NOMO-1 (cell line): ENCODE measurements at regions not wholly inside any gene's neighbourhood (a gene's known extent, or its start where the extent isn't known, plus 50 kb on each side); places are given as distances from the start of the nearest gene placed in this dataset.

ENCODE experiments used
- DNase-seq, 2 experiments: peaks; one replicate each; lab custom pipeline; 2025; ENCODE audit not compliant: unreplicated experiment in 2 of 2; lab: John Stamatoyannopoulos, UW

- no peak for DNase-seq
Observed at GRCh38 chr14:89613260-89614008, 196.4 kb upstream of the FOXN3 start.

GRCh38 chr14:89609500-89610100 is 192.6 kb upstream of the FOXN3 start:
- no peak for DNase-seq

- DNase-seq: no peak
Observed at GRCh38 chr14:89607453-89607852, 190.4 kb upstream of the FOXN3 start.

DNA sequence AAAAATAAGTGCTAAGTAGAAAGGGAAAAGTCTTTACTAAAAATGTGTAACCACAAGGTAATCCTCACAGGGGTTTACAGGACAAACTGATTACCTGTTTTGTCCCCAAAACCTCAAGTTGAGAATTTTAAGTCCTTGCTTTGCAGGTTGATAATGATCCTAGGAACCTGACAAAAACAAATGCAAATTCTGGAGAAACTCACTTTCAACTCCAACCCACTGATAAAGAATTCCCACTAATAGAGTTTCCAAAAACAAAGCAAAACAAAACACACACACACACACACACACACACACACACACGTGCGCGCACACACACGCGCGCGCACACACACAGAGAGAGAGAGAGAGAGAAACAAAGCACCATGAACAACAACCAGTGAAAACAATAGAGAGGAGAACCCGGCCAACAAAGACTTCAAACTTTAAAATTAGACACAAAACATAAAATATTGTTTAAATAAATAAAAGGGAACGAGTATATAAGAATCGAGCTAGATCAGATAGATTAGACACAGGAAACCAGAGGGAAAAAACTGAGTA is 187.0 kb upstream of the FOXN3 start:
- no peak for DNase-seq

- no peak for DNase-seq
Observed at GRCh38 chr14:89600950-89601826, 184.2 kb upstream of the FOXN3 start.

DNA sequence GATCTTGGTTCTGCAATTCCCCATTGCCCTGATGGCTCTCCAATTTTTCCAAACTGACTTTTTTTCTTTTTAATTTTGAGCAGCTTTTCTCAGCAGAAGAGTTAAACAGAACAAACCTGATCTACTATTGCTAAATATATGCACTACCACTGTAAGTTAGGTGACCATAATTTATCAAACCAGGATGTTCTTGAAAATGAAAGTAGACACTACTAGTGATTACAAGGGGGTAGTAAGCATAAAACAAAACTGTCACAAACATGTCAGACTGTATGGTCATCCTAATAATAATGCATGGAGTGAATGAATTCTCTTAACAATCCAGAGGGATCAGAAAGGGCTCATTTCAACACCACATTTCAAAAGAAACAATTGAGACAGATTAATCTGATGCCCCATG is 183.0 kb upstream of the FOXN3 start:
- DNase-seq: no peak

- peak in 1 of 2 experiments; percentile 19 for DNase-seq
Observed at GRCh38 chr14:89598548-89599186, 181.6 kb upstream of the FOXN3 start.

DNA sequence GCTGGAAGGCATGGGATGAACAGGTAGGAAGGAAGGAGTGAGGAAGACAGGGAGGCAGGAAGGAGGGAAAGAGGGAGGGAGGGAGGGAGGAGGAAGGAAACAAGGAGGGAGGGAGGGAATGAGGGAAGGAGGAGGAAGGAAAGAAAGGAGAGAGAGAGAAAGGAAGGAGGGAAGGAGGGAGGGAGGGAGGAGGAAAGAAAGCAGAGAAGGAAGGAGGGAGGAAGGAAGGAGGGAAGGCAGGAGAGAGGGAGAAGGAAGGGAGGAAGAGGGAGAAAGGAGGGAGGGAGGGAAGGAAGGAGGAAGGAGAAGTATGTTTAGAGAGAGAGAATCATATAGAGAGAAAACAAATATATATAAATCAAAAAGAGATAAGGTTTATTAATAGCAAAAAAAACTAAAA is 175.9 kb upstream of the FOXN3 start:
- DNase-seq: no peak

DNA sequence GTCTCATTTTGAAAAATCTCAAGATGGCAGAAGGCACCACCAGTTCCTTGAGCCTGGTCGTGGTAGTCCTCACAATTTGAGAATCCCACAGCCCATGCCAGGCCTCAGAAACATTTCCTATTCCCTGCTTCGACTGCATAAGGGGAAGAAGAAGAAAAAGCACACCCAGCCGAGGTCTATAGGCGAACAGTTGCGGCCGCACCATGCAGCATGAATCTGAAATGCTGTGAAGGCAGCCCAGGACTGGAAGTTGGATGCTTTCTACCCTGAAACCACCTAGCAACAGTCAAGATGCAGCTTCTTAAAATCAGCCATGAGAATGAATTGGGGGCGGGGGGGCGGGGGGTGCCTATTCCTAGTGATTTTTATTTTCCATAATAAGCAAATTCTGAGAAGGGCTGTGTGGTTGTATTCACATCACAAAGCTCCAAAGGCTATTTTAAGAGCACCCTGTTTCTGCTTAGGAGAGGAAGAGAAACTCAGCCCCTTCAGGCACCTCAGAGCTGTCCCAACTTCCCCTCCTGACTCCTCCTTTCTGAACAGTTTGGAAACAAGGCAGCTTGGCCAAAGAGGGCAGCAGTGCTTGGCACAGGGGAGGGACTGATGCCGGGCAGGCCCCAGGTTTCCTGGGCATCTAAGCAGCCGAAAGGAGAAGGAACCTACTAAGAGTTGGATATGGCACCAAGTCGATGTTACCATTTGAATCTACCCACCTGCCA is 172.5 kb upstream of the FOXN3 start:
- DNase-seq: peak; percentile 77 to 97

- no peak for DNase-seq
Observed at GRCh38 chr14:89588840-89589296, 171.8 kb upstream of the FOXN3 start.

GRCh38 chr14:89588016-89588415 is 171.0 kb upstream of the FOXN3 start:
- DNase-seq: no peak

GRCh38 chr14:89587136-89587420 is 170.0 kb upstream of the FOXN3 start:
- no peak for DNase-seq

DNA sequence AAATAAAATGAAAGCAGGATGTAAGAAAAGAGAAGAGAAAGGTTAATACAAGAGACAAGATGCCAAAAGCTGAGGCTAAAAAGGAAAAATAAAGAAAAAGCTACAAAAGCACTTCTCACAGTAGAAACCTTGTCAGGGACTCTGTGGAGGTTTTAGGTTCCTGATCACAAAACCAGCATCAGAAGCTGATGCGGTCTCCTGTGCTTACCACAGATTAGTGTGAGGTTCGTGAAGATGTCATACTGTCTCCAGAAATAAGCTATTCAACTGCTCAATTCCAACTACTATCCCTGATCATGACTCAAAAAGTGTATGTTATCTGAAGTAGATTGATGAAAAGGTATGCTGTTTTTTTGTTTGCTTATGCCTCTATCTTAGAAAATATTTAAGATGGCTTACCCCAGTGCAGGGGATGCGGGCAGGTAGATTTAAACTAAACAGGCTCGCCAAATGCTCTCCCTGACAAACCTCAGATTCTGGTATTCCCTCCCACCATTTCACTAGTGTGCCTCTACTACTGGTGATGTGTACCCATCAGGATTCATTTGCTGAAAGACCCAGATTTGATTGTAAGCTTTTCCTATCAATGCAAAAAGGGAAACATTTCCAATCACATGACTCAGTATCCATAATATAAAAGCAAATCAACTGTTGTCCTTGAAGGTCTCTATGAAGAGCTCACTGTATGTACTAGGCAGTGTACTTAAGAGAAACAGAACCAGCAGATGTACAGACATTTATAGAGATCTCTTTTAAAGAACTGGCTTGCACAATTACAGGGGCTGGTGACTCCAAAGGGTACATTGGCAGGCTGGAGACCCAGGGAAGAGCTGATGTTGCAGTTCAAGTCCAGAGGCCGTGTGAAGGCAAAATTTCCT is 169.5 kb upstream of the FOXN3 start:
- no peak for DNase-seq

GRCh38 chr14:89578156-89578555 is 161.1 kb upstream of the FOXN3 start:
- DNase-seq: peak in 1 of 2 experiments; percentile 51

DNA sequence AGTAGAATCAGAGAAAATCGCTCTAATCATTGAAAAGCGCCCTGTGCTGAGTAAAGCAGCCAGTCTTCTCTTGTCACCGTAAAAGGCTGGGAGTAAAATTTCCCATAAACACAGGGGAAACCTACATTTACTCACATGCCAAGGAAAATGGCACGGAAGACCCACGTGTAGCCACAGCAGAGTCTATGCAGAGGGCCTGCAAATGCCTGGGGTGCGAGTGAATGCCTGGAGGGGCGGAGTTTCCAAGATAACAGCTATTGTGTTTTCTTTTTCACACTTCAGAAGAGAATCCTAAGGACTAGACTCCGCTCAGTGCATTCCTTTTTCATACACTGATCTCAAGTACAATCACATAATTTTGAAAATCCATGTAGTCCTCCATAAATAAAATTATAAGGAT is 159.9 kb upstream of the FOXN3 start:
- no peak for DNase-seq

DNA sequence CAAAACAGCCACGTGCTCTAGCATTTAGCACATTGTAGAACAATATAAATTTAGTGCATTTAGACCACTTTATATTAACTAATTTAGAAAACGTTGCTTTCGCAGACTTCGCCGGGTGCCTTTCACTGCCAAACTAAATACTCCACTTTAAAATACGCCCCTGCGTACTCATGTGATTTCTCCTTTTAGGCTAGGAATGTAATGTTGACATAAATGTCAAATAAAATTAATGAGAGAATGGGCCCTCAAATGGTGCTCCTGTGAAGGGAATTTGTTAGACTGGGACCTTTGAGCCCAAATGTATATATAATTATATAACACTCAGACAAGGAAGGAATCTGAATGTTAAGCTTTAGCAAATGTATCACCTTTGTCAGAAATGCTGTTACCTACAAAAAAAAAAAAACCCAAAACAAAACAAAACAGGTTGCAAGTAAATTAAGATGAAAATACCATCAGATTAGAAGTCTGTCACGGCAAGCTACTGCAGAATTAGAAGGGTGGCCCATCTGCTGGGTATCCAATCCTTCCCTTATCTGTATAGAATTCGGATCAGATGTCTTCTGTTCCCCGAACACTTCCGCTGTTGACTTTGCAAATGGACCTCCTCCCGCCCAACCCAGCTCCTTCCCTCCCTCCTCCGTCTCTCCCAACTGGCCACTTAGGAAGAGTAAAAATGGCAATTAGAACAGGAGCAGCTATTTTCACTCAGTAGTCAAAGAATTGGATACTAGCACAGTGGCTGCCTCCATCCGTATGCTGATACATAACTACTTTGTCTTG is 159.3 kb upstream of the FOXN3 start:
- DNase-seq: no peak

- DNase-seq: no peak
Observed at GRCh38 chr14:89575386-89576061, 158.5 kb upstream of the FOXN3 start.

DNA sequence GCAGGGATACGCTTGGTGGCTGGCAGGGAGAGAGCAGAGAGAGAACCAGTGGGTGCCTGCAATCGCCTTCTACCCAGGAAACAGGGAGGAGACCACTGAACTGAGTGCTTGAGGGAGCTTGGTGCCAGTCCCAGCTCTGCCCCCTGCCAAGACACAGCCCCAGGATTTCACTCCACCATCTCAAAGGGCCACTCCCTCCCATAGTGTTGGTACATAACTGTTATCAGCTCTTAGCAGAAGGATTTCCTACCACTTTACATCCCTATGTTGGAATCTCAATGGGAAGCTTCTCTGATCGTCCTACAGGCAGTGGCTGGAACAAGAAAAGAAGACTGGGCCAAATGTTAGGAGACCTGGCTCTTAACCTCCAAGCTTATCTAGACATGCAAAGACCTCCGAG is 157.4 kb upstream of the FOXN3 start:
- DNase-seq: no peak
